Fibroblast of pulmonary artery (primary cell): ENCODE measurements at regions not wholly inside any gene's neighbourhood (a gene's known extent, or its start where the extent isn't known, plus 50 kb on each side); places are given as distances from the start of the nearest gene placed in this dataset.

Experiments
- DNase-seq: peaks from one replicate; pipeline ENCODE4 v3.0.0-alpha.2; 2010; ENCODE audit warnings: low read depth
- H3K4me3 ChIP-seq: replicated peaks from 2 replicates; pipeline ENCODE4 v1.5.1; 2011; ENCODE audit warnings: low read depth, mild to moderate bottlenecking, control low read depth, low read length, moderate library complexity
- CTCF ChIP-seq: IDR thresholded peaks from 2 replicates; pipeline ENCODE4 v1.5.1; 2011; ENCODE audit warnings: mild to moderate bottlenecking, control low read depth, low read length, inconsistent platforms; ENCODE audit errors: missing control alignments

DNA sequence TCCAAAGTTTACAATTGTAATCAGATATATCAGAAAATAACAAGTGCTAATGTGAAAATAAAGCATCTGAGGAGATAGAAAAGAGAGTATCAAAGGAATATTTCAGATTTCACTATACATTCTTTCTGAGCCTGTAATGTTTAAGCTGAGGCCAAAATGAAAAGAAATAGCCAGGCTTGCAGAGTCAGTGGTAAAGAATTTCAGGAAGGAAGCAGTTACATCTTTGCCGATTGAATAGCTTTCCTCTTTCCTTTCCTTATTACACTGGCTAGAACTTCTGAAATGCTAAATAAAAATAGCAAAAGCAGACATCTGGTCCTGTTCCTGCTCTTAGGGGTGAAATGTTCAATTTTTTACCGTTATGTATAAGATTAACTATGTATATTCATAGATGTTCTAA, 1441.6 kb upstream of the PCDH7 start:
- peak; percentile 72 for DNase-seq
- TF ChIP-seq CTCF = no peak
- no peak overlapping the region for H3K4me3 ChIP-seq

- no peak overlapping the region for H3K4me3 ChIP-seq
- DNase-seq = no peak
- no peak for TF ChIP-seq CTCF
Observed at GRCh38 chr4:29289118-29289517, 1431.1 kb upstream of the PCDH7 start.

DNA sequence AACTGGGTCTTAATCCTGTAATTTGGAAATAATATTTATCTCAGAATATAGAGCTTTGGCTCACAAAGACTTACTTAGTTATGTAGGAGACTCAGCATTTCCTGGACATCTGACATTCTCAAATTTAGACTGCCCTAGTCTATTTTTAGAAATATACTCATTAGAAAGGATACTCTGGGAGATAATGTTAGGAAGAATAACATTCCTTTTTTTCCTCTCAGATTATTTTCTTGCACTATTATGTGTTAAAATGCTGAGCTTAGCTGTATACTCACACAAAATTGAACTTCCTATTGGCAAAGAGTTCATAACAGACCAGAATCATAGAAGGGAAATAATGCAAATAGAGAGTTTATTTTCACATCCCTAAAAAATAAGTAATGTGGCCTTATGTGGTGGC, 1424.9 kb upstream of the PCDH7 start:
- TF ChIP-seq CTCF = no peak
- no peak overlapping the region for H3K4me3 ChIP-seq
- no peak for DNase-seq

DNA sequence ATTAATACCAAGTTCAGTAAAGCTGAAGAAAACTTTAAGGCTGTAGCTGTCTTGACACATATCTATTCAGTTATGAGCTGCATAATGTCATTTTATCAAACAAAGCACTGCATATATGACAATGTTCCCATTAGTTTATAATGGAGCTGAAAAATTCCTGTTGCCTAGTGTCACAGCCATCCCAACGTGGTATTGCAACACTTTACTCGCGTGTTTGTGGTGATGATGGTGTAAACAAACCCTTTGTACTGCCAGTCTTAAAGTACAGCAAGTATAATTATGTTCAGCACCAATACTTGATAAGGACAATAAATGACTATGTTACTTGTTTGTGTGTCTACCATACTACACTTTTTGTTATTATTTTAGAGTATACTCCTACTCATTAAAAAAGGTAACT, 1415.6 kb upstream of the PCDH7 start:
- DNase-seq = peak; percentile 49
- no peak for TF ChIP-seq CTCF
- no peak overlapping the region for H3K4me3 ChIP-seq

DNA sequence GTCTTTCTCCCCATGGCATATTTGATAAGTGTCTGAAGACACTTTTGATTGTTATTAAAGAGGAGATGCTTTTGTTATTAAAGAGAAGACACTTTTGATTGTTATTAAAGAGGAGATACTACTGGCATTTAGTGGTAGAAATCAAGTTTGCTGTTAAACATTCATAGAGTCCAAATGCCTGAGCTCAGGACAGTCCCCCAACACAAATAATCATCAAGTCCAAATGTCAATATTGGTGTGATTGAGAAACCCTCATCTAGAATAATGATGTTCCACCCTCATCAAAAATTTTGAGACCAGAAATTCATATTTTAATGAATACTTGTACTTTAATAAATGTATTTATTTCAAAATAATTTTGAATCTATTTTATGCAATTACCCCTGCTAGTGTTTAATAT, 1412.9 kb upstream of the PCDH7 start:
- no peak for DNase-seq
- no peak overlapping the region for H3K4me3 ChIP-seq
- no peak for TF ChIP-seq CTCF

GRCh38 chr4:29307755-29308154, 1412.4 kb upstream of the PCDH7 start:
- DNase-seq = no peak
- TF ChIP-seq CTCF = no peak
- H3K4me3 ChIP-seq = no peak overlapping the region

DNA sequence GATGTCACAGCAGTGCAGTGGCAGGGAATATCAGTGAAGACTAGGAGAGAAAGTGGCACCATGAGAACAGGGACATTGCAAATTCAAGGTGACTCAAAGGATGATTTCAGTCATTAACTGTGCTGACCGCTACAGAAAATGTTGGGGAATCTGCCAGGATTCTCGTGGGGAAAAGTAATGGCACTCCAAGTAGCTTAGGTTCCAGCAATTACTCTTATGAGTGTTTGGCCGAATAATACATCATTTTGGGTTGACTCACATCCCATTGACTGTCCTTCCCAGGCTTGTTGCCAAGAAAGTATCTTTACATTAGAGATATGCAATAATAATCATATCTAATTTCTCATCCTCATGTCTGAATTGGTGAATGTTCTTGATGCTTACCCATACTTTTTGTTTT, 1411.1 kb upstream of the PCDH7 start:
- TF ChIP-seq CTCF = no peak
- H3K4me3 ChIP-seq = no peak overlapping the region
- peak; percentile 62 for DNase-seq
